H1 (cell line): ENCODE measurements at regions not wholly inside any gene's neighbourhood (a gene's known extent, or its start where the extent isn't known, plus 50 kb on each side); places are given as distances from the start of the nearest gene placed in this dataset.

Experiments
- CHD1 ChIP-seq: IDR thresholded peaks from 2 replicates; pipeline ENCODE4 v1.6.1; 2012; ENCODE audit warnings: low read depth, low read length, improper control_type of control experiment
- CTCF ChIP-seq, 3 experiments: IDR thresholded peaks; 1 replicate in 2 of 3; 2 replicates in 1 of 3; pipeline versions ENCODE4 v1.5.1 to v1.6.1; 2011; ENCODE audit warnings: low read length in 3 of 3, mild to moderate bottlenecking in 3 of 3, inconsistent platforms in 2 of 3, low read depth in 1 of 3, moderate library complexity in 1 of 3; ENCODE audit not compliant: insufficient read depth in 1 of 3; ENCODE audit errors: control extremely low read depth in 1 of 3
- EP300 ChIP-seq, 2 experiments: IDR thresholded peaks; 1 replicate in 1 of 2; 2 replicates in 1 of 2; pipeline ENCODE4 v1.6.1; 2011 to 2012; ENCODE audit warnings: low read depth in 2 of 2, low read length in 2 of 2, mild to moderate bottlenecking in 2 of 2, borderline replicate concordance in 1 of 2, inconsistent platforms in 1 of 2, moderate library complexity in 1 of 2
- EZH2 ChIP-seq: fragments of 200-600 bp; sonication (generic); IDR thresholded peaks from 2 replicates; pipeline ENCODE4 v1.7.1; 2012; ENCODE audit warnings: low read depth, mild to moderate bottlenecking, moderate library complexity, low read length, inconsistent platforms; ENCODE audit not compliant: severe bottlenecking
- HDAC2 ChIP-seq, 2 experiments: fragments of 300-600 bp in 1 of 2; sonication (generic) in 1 of 2; IDR thresholded peaks; 2 replicates each; pipeline ENCODE4 v1.6.1; 2011 to 2012; ENCODE audit warnings: low read depth in 2 of 2, low read length in 2 of 2, mild to moderate bottlenecking in 2 of 2, moderate library complexity in 2 of 2, borderline replicate concordance in 1 of 2, inconsistent platforms in 1 of 2
- POLR2A ChIP-seq, 2 experiments: IDR thresholded peaks; 1 replicate in 1 of 2; 2 replicates in 1 of 2; pipeline ENCODE4 v1.6.1; 2011; ENCODE audit warnings: low read depth in 2 of 2, low read length in 2 of 2, mild to moderate bottlenecking in 2 of 2; ENCODE audit errors: control extremely low read depth in 1 of 2
- RAD21 ChIP-seq, 2 experiments: IDR thresholded peaks in 1 of 2; conservative IDR thresholded peaks in 1 of 2; 2 replicates each; pipeline ENCODE4 v1.6.1; 2011; ENCODE audit warnings: low read depth in 2 of 2, low read length in 2 of 2, improper control_type of control experiment in 1 of 2, inconsistent platforms in 1 of 2, mild to moderate bottlenecking in 1 of 2, moderate library complexity in 1 of 2
- SIN3A ChIP-seq, 2 experiments: IDR thresholded peaks in 1 of 2; conservative IDR thresholded peaks in 1 of 2; 2 replicates each; pipeline ENCODE4 v1.6.1; 2011 to 2012; ENCODE audit warnings: low read length in 2 of 2, improper control_type of control experiment in 1 of 2, low read depth in 1 of 2, mild to moderate bottlenecking in 1 of 2
- TEAD4 ChIP-seq: IDR thresholded peaks from 2 replicates; pipeline ENCODE4 v1.6.1; 2012; ENCODE audit warnings: low read depth, low read length, inconsistent platforms, mixed read lengths

- no peak for TF ChIP-seq RAD21 (IDR thresholded peaks at IDR 0.05 in 1 of 2, conservative IDR thresholded peaks at IDR 0.05 in 1 of 2; ENCODE audit: low read depth in 2 of 2, low read length in 2 of 2)
- no peak for TF ChIP-seq CTCF (IDR thresholded peaks at IDR 0.05; ENCODE audit: control extremely low read depth in 1 of 3, insufficient read depth in 1 of 3, low read depth in 1 of 3, low read length in 3 of 3)
- TF ChIP-seq EZH2 = no peak
- TF ChIP-seq TEAD4 = no peak
- no peak for TF ChIP-seq SIN3A (conservative IDR thresholded peaks at IDR 0.05 in 1 of 2, IDR thresholded peaks at IDR 0.05 in 1 of 2; ENCODE audit: low read depth in 1 of 2, low read length in 2 of 2)
- TF ChIP-seq EP300 (IDR thresholded peaks at IDR 0.05; ENCODE audit: borderline replicate concordance in 1 of 2, low read depth in 2 of 2, low read length in 2 of 2) = no peak
- no peak for TF ChIP-seq POLR2A (IDR thresholded peaks at IDR 0.05; ENCODE audit: control extremely low read depth in 1 of 2, low read depth in 2 of 2, low read length in 2 of 2)
- TF ChIP-seq CHD1 = no peak
- no peak for TF ChIP-seq HDAC2 (IDR thresholded peaks at IDR 0.05; ENCODE audit: borderline replicate concordance in 1 of 2, low read depth in 2 of 2, low read length in 2 of 2)
Measured at GRCh38 chr11:96964661-96965060, 574.8 kb downstream of the JRKL start.
